NOMO-1 treated with DMSO at 0.1 percent for 48 hours (cell line): ENCODE measurements at regions not wholly inside any gene's neighbourhood (a gene's known extent, or its start where the extent isn't known, plus 50 kb on each side); places are given as distances from the start of the nearest gene placed in this dataset.
"Not testable (repeated sequence)": the region's sequence is repeated elsewhere in the genome, so short reads cannot be mapped to it uniquely, and the experiment has no call there.

ENCODE experiments used
- DNase-seq: peaks from one replicate; lab custom pipeline; 2025; ENCODE audit not compliant: unreplicated experiment; lab: John Stamatoyannopoulos, UW

DNA sequence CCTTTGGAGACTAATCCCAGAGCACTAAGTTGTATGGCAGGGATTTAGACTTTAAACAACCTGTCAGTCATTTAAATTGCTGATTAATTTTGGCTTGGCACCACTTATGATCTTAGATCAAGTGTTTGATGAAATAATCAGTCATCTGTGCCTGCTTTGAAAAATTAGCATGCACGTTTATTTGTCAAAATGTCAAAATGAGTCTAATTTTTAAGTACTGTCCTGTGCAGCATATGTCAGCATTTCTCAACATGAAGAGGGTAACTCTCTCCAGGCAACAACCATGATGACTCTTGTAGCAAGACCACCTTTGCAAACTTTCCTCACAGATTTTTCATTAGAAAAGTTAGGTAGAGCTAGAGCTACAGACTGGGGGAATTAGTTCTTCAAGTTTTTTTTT is 155.7 kb upstream of the GJE1 start:
- DNase-seq, result no peak

DNA sequence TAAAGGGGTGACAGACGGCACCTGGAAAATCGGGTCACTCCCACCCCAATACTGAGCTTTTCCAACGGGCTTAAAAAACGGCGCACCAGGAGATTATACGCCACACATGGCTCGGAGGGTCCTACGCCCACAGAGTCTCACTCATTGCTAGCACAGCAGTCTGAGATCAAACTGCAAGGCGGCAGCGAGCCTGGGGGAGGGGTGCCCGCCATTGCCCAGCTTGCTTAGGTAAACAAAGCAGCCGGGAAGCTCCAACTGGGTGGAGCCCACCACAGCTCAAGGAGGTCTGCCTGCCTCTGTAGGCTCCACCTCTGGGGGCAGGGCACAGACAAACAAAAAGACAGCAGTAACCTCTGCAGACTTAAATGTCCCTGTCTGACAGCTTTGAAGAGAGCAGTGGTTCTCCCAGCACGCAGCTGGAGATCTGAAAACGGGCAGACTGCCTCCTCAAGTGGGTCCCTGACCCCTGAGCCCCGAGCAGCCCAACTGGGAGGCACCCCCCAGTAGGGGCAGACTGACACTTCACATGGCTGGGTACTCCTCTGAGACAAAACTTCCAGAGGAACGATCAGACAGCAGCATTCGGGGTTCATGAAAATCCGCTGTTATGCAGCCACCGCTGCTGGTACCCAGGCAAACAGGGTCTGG is 162.8 kb upstream of the GJE1 start:
- not testable (repeated sequence) for DNase-seq

GRCh38 chr6:141969201-141969600 is 163.5 kb upstream of the GJE1 start:
- no peak for DNase-seq

GRCh38 chr6:141968632-141969031 is 164.1 kb upstream of the GJE1 start:
- DNase-seq, result no peak

DNA sequence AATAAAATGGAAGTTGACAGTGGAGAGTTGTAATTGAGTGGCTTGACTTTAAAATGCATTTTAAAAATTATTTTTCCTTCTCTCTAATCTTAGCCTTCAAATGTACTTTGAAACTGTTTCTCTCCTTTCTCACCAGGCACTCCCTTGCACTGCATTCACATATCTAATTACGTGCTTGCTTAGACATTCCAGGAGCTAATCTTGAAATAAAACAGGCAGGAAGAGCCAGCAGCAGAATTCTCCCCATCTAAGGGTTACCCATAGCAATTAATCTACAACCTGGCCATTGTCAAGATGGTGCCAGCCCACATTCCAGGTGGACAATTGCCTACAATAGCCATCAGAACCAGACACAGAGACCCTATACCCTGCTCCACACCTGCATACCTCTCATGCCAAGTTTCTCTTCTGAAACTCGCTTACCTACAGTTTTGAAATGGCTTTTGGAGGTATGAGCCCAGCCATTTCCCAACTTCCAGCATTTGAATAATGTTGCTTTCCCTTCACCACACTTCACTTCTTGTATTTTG is 167.6 kb upstream of the GJE1 start:
- no peak for DNase-seq

GRCh38 chr6:141963543-141964295 is 169.0 kb upstream of the GJE1 start:
- DNase-seq, result no peak

- no peak for DNase-seq
Measured at GRCh38 chr6:141957271-141957670, 175.5 kb upstream of the GJE1 start.

DNA sequence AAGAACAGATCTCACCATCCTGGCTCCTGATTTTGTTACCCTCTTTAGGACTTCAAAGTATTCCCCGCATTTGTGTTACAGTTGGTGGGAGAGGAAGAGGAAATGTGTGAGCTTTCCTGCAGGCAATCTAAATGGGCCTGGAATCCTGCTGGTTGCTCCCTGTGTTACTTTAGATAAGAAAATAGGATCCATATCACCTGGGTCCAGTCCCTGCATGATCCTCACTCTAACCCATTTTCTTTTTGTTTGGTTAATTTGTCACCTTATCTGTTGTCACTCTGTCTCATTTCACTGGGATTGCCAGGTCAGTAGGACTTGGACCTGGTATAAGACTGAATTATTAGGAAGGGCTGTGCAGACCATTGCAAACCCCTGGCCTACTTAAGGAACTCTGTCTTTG is 175.9 kb upstream of the GJE1 start:
- DNase-seq, result no peak

GRCh38 chr6:141956046-141956761 is 176.5 kb upstream of the GJE1 start:
- DNase-seq, result no peak

- no peak for DNase-seq
Measured at GRCh38 chr6:141953072-141953471, 179.7 kb upstream of the GJE1 start.

- no peak for DNase-seq
Measured at GRCh38 chr6:141946502-141946901, 186.2 kb upstream of the GJE1 start.

DNA sequence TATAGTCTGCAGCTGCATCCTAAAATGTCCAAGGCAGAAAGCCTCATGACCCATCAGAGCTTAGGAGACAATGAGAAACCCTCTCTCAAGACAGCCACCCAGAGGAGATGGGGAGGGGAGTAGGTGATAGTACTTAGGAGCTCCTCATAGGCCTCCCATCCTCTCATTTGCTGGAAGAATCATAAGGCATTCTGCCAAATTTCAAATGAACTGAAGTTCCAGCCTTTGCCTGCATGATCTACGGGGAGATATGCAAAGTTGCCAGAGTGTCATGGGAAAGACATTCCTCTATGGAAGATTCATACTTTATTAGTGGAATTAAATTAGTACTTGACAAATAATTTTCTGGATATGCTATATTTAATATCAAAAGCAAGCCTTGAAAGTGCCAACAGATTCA is 194.1 kb upstream of the GJE1 start:
- no peak for DNase-seq

- no peak for DNase-seq
Measured at GRCh38 chr6:141932685-141933084, 200.0 kb upstream of the GJE1 start.

- not testable (repeated sequence) for DNase-seq
Measured at GRCh38 chr6:141926200-141926900, 206.4 kb upstream of the GJE1 start.

DNA sequence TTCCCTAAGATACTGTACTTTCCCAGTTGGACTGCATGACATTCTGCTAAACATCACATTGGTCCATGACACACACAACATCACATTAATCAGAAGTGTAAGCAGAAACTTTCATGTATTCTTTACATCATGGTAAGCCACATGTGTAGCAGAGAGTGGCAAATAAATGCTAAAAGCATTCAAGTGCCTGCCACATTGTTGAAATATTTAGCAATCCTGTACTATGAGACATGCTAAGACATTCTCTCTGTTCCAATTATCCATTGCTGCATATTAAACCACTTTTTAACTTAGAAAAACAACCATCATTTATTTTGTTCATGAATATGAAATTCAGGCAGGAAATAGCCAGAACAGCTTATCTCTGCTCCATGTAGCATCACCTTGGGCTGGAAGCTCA is 207.7 kb upstream of the GJE1 start:
- DNase-seq, result no peak

GRCh38 chr6:141922898-141923297 is 209.8 kb upstream of the GJE1 start:
- DNase-seq, result no peak

- not testable (repeated sequence) for DNase-seq
Measured at GRCh38 chr6:141916682-141917505, 215.8 kb upstream of the GJE1 start.

- DNase-seq, result no peak
Measured at GRCh38 chr6:141914646-141915045, 218.1 kb upstream of the GJE1 start.

DNA sequence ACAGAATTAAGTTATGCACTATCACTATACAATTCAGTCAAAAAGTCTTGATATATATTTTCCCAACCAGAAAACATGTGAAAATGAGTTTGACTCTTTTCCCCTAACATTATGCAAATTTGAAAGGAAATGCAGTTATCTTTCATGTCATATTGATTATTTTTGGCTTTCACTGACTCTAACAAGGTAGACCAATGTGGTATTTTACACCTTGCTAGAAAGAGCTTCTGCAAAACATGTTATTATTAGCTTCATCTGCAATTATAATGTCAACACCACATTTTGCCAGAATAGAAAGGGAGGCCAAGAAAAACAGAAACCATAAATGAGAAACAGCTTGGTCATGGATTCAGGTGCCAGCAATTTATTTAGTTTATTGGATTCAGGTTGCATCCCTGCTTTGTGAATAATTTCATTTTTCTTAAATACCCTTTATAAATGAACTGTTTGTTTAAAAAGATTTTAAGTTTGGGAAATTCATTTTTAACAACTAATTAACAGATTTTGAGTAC is 226.1 kb upstream of the GJE1 start:
- DNase-seq, result no peak

DNA sequence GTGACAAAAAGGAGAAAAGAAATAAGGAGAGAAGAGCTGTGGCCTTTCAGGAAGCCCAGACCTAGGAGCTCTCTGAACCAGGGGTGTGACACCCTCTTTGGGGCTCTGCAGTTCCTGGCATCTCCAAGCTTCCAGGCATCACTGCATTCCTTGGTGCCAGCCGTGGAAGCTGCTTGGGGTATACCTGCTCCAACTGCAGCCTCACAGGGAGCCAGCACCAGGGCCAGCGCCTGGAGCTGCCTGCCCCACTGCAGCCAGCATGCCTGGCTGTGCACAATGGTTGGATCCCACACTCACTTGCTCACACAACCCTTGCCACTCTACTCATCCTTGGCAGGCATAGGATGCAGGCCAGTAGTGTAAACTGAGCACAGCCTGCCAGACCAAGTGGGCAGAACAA is 242.1 kb upstream of the GJE1 start:
- DNase-seq, result no peak
